Superior temporal gyrus (tissue), 1 donor: ENCODE measurements at regions not wholly inside any gene's neighbourhood (a gene's known extent, or its start where the extent isn't known, plus 50 kb on each side); places are given as distances from the start of the nearest gene placed in this dataset.
"Not testable (repeated sequence)": the region's sequence is repeated elsewhere in the genome, so short reads cannot be mapped to it uniquely, and the experiment has no call there.

Experiments
- DNase-seq: peaks from one replicate; pipeline ENCODE4 v3.0.0-alpha.2; 2016; ENCODE audit errors: extremely low spot score

DNA sequence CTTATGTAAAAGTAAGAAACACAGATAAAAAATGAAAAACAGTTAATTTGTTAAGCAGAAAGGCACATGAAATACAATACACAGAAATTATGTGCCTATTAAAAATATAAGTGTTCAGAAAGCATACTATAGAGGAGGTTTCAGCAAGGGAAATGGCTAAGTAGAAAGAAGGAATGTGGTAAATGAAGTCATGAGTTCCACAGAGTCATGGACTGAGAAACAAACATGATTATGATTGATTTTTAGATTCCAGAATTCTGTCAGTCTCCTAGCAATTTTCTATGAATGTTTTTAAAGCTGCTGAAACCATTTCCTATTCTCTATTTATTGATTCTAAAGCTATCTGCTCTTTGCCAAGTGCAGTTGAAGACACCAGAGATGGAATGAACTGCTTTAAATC lies 1398.4 kb downstream of the ARAP2 start:
- DNase-seq: no peak

DNA sequence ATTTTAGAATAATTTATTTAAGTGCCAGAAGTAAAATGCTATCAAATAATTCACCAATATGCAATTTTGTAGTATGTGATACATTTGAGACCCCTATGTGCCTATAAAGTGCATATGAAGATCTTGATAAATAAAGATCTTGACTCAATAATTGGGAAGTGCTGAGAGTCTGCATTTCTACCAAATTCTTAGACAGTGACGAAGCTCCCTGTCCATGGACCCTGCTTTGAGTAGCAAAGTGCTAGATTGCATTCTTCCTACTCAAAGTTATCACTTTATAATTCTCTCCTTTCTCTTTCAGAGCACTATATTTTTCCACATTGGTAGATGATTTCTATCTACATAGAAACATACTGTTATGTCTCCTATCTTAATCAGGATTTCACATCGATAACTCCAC lies 1393.9 kb downstream of the ARAP2 start:
- DNase-seq: no peak

DNA sequence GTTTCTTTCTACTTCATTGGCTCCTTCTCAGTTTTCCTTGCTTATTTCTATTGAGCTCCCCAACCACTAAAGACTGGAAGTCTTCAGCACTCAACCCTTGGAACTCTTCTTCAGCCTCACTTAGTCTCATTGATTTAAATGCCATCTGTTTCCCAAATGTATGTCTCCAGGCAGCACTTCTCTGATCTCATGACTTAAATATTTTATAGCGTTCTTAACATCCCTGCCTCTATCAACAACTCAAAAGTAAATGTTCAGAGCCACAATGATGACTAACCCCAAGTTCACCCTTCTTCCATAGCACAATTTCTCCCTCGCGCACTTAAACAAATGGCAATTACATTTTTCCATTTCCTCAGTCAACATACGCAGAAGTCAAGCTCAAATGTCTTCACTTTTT lies 1393.3 kb downstream of the ARAP2 start:
- no peak for DNase-seq

DNA sequence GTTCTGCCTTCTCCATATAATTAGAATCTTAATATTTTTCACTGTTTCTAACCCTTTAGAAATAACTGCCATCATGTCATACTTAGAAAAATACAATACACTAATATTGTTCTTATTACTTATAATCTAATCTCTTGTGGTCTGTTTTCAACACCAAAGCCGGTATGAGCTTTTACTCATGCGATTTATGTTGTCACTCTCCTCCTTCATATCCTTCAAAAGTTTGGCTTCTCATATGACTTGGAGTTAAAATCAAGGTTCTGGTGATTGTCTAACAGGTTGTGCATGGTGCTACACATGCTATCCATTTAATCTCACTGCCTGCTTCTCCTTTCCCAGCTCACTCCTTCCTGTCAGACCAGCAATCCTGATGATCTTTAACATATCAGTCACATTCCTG lies 1392.9 kb downstream of the ARAP2 start:
- DNase-seq: no peak

DNA sequence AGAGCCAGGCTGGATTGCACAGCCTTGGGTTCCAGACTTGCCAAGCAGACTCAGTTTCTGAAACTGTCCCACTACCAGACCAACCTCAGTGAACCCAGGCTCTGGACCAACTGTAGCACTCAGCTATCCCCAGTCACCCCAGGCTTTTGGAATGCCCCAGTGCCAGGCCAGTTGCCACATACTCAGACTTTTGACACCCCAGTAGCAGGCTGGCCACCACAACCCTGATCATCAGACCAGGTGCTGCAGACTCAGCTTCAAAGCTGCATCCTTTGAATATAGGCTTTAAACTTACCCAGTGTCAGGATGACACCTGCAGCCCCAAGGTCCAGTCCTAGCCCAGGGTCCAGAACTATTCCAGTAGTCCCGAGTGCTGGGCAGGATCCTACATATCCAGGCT lies 1389.9 kb downstream of the ARAP2 start:
- no peak for DNase-seq

DNA sequence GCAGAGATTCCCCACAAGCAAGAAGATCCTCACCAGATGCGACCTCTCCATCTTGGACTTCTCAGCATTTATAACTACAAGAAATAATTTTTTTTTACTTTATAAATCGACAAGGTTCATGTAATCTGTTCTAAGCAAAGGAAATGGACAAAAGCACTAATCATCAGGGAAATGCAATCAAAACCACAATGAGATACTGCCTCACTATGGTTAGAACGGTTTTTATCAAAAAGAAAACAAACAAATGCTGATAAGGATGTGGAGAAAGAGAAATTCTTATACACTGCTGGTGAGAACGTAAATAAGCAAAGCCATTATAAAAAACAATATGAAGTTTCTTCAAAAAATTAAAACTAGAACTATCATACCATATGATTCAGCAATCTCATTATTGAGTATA lies 1382.6 kb downstream of the ARAP2 start:
- DNase-seq: no peak

DNA sequence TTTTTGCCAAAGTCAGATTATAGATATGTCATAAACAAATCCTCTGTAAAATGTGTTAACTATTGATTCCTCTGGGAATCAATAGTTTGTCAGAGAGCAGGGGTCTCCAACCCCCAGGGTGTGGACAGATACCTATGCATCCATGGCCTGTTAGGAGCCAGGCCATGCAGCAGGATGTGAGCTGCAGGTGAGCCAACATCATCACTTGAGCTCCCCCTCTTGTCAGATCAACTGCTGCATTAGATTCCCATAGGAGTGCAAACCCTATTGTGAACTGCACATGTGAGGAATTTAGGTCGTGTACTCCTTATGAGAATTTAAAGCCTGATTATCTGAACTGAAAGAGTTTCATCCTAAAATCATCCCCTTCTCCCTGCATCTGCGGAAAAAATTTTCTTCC lies 1365.4 kb downstream of the ARAP2 start:
- DNase-seq: no peak

DNA sequence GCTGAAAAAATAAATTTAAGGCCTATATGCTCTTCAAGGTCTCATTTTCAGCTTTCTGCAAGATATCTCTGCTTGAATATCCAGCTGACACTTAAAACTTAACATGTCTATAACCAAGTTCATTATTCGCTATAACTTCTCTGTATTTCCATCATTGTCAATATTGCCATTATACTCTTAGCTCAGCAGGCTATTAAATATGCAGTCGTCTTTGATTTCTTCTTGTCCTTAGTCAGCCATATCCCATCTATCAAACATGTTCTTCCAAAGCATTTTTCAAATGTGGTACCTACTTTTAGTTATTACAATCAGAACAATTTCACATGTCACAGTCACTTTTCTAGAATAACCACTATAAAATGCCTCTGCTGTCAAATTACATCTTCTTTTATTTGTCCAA lies 1364.1 kb downstream of the ARAP2 start:
- no peak for DNase-seq

DNA sequence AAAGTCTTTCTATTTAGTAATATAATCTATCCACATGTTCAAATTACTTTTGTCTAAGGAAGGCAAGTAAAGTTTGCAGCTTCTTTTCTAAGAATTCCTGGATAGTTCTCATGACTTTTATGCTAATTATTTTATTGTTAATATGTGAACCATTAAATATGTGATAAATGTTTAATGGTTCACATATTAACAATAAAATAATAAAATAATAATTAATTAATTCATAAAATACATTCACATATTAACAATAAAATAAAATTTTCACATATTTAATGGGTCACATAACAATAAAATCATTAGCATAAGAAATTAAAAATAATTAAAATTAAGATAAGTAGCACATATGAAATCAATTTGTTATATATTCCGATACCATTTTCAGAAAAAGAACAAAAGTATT lies 1352.4 kb downstream of the ARAP2 start:
- DNase-seq: no peak

DNA sequence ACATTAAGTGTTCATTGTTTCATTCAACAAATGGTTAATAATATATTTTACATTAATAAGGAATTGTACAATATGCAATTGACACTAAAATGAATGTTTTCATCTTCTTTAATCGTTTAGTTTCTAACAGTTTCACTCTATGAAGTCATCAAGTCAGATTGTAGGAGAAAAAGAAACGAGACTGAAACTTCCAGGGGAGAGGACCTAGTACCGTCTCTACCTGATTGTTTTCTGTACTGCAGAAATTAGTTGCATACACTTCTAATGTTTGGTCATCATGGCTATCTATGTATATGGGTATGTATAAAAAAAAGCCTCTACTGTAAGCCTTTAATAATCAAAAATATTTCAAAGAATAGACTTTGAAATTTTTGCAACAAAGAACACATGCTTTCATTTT lies 1350.9 kb downstream of the ARAP2 start:
- no peak for DNase-seq

DNA sequence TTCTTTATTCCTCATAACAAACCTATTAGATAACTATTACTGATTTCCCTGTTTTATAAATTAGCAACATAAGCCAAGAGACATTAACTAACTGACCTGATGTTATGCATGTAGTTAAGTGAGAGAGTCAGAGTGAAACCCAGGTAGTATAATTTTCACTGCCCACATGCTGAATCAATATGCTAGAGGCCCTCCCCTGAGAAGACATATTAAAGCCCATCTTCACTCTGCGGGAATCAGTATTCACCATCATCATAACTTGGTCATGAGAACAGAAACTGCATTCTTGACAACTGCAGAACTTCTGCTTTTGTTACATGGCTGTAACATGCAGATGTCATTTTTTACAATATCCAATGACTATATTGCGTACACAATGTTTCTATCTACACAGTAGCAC lies 1324.3 kb downstream of the ARAP2 start:
- no peak for DNase-seq

DNA sequence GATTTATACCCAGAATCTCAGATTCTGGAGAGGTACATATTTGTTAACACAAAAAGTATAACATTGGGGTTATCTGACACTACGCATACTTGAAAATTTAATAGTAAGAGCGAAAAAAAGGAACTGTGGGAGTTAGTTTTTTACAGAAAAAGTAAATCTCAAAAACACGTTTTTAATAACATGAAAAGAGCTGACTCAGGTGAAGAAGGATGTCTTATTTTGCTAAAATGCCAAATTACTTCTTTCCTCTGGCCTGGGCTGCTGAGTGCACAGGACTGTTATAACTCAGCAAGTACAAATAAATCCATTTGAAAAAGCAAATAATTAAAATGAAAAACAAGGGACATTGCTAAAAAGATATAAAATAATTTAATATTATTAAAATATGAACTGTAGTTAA lies 1322.9 kb downstream of the ARAP2 start:
- no peak for DNase-seq

DNA sequence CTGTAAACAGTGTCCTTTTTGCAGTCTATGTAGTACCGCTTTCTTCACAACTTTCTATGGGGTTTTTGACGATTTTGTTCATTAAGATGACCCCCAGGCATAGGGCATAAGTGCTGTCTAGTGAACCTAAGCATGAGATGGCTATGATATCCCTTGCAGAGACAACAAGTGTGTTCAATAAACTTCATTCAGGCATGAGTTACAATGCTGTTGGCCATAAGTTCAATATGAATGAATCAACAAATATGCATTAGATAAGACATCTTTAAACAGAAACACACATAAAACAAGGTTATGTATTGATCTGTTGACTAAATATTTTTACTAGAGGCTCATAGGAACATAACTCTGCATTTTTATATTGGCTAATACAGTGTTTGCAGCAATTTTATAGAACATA lies 1322.0 kb downstream of the ARAP2 start:
- DNase-seq: no peak

DNA sequence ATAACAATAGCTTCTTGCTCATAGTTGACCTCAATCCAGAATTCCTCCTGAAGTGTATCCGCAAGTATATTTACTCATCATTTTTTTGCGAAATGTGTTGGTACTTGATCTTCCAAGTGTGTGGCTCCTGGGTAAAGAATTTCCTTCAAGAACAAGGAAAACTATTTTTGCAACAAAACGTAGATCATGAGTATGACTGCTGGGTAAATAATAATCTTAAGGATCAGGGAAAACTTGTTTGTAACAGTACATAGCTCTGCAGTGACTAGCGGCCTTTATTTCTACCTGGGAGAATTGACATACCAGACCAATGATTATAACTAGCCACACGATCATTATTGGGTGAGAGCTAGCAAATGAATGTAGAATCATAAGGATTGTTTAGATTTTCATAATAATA lies 1311.7 kb downstream of the ARAP2 start:
- DNase-seq: no peak

DNA sequence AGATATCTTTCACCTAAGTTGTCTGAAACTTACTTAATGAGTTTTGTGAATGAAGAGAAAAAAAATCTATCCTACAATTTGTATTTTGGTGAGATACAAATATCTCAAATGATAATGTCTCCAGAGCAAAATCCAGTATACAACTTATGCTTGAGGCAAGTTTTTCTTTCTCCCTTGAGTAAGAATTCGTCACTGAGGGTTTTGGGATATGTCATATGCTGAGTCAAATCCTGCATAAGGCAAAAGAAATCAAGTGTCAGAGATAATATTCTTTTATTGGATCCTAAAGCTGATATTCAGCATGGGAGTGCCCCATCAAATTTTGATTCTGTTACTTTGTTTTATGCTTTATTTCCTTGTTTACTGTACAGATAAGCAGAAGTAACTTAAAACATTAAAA lies 1308.6 kb downstream of the ARAP2 start:
- DNase-seq: no peak

DNA sequence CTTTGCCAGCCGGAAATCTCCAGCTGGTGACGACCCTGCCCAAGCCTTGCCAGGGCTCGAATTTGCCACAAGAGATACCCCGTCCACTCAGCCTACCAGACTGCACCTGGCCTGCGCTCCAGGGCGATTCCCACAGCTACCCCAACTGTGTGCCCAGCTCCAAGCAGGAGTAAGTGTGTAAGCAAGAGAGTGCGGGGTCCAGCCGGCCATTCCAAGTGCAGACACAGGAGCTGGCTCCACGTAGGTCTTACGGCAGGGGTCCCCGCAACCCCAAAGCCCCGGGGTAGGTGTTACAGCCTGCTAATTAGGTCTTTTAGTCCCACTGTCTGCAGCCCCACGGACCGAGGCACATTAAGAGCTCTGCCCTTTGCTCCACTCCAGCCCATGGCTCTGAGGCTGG lies 1305.2 kb downstream of the ARAP2 start:
- no peak for DNase-seq

DNA sequence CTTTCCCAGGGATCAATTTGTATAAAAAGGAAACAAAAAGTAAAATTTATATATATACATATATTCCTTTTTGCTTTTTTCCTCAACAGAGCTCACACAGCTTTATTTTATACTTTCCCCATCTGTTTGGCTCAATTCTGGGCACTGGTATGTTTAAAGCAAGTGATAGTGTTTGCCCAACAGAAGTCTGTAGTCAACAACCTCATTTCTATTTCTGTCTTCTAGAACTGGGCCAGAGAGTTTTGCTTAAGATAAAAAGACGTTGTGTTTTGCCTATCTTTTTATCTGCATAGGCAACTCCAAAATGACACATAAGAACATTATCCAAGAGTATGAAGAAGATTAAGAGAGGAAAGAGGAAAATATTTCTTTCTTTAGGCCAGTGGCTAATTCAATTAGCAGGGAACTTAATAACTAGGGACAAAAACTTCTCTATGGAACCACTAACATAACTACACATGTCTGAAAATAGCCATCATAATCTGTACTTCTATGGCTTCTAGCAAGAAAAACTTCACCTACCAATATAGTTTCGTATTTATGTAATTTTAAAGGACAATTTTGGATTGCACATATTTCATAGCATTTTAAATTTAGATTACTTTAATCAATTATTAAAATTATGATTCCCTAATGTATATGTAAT lies 1300.5 kb downstream of the ARAP2 start:
- peak; percentile 40 for DNase-seq

DNA sequence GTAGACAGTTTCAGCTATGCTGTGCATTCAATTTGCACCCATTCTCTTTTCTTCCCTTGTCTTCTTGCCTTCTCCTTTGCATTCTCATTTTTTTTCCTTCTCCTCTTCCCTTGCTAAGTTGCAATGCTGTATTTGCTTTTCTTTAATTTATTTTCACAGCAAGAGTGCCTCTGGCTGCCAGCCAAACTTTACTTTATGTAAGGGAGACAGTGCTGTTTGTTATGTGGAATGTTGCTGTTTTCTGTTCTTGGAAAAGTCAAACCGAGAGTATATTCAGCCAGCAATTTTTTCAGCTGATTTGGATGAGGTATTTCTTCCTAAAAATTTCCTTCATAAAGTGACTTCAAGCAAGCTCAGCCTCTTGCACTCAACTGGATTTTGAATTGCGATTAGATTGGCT lies 1293.4 kb downstream of the ARAP2 start:
- peak; percentile 24 for DNase-seq

DNA sequence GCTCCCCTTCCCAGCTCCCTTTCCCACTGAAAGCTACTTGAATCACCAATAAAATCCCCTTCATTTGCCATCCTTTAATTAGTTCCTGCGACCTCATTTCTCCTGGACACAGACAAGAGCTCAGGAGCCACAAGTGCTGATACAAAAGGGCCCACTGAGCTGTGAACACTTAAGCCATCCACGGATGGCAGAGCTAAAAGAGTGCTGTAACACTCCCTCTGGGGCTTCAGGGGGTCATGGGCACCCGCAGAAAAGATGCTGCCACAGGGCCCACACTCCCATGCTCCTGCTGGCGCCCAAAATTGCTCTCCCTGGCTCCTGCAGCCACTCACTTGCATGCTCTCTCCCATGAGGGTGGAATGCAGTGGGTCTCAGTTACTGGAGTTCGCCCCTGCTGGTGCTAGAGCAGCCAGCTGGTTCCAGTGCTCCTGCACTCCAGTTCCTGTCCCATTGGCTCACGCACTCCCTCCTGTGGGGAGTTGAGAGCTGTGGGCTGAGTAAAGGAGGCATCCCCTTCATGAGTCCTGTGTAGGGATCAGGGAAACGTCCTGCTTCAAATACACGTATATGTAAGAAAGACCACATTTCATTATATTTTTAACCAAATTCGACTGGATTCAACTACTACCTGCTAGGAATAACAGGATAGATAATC lies 1291.0 kb downstream of the ARAP2 start:
- DNase-seq: no peak

DNA sequence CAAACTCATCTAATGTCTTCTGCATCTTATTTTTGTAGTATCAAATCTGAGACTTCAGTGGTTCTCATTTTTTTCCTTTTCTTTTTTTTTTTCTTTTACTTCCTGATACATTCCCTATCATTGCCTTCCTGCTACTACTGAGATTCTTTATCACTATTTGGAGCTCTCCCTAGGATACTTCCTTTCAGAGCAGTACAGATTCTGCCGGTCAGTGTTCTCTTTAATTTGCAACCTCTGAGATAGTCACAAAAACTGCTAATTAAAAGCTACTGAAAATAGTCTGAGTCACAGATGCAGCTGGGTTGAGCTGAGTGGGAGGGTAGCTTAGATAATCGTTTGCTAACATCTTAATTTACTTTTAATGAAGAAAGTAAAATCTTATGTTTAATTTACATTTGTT lies 1279.7 kb downstream of the ARAP2 start:
- no peak for DNase-seq

DNA sequence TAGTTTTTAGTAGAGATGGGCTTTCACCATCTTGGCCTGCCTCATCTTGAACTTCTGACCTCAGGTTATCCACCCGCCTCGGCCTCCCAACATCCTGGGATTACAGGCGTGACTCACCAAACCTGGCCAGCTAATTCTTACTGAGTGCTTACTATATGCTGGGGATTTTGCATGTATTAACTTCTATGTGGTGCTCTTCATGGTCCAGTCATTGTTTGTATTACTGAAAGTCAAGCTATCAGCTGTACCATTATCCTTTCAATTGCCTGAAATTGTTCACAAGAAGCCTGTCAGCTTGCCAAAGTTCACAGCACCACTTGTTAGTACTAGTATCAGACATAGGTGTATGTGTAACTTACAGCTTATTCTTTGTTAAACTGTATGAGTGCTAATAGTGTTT lies 1272.1 kb downstream of the ARAP2 start:
- DNase-seq: no peak

DNA sequence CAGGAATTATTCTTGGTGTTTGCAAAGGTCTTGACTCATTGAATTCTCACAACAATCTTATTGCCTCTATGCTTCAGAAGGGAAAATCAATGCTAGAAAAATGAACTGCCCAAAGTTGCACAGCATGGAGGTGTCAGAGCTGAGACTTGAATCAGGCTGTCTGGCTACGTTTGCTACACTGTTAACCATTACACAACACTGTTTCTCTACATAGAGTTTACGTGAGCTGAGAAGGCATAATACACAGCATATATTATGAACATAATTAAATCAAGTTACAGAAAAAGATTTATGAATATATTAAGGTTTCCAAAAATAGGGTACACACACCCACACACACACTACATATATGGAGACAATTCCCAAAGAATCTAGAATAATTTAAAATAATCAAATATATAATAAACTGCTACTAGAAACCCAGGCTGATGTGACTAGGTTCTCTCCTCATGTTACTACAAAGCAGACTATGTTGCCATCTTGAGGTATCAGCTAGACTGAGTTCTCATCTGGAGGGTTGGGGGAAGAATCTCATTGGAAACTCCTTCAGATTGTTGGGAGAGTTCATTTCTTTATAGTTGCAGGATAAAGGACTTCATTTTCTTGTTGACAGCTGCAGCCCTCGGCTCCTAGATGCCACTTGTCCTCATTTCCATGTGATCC lies 1270.5 kb downstream of the ARAP2 start:
- DNase-seq: no peak

DNA sequence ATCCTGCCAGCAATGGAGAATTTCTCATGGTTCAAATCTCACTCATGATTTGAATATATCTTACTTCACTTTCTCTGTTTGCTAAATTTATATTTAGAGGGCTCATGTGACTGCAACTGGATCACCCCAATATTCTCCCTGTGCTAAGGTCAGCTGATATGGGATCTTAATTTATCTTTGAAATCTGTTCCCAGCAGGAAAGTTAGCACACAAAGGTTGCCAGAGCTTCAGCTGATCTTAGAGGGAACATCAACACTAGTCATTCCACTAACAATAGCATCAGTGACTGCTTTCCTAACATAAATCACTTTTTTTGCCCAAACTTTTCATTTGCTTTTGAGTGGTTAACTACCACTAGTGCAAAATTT lies 1270.0 kb downstream of the ARAP2 start:
- no peak for DNase-seq

DNA sequence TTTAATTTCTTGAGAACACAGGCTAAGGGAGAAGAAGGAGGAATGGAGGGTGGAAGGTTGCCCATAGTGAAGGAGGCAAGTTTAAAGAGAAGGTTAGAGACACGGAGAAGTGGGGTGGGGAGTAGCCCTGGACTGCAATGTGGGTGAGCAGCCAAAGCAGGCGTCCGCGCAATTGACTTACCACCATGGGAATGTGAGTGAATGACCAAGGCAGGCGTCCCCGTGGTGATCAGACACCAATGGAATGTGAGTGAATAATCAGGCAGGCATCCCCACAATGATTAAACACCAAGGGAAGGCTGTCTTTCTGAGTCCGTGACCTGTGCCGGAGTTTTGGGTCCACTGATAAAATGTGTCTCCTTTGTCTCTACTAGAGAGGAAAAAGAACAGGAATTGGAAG lies 1223.1 kb downstream of the ARAP2 start:
- not testable (repeated sequence) for DNase-seq
